KBM-7 (cell line): ENCODE measurements at regions not wholly inside any gene's neighbourhood (a gene's known extent, or its start where the extent isn't known, plus 50 kb on each side); places are given as distances from the start of the nearest gene placed in this dataset.

Experiments used
- DNase-seq: peaks from one replicate; pipeline ENCODE4 v3.0.0-alpha.2; 2015
- in situ Hi-C: fragments of 300-500 bp; cut with MboI; formaldehyde crosslinking; loops from 2 replicates; pipeline ENCODE4 v1.14.3; 2020; ENCODE audit warnings: low sequenced_read_pairs, low pct_unique_long_range_greater_than_20kb, mixed read lengths

DNA sequence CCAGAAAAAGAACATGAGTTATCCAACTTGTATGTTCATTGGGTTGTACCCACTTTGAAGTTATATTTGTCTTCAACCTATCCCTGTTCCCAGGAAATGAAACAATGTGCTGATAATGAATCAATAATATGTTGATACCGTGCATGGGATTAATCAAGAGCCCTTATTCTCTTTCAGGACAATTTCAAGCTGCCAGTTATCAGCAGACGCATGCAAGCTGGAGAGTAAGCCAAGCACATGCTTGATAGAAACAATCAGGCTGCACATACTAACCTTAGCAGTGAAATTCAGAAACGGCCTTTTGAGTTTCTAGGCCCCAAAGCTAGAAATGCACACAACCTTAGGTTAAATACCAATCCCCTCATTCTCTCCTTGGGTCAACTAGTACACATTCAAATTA is 480.4 kb upstream of the AGTR1 start:
- no peak for DNase-seq
- in situ Hi-C loops, result no loop called here

DNA sequence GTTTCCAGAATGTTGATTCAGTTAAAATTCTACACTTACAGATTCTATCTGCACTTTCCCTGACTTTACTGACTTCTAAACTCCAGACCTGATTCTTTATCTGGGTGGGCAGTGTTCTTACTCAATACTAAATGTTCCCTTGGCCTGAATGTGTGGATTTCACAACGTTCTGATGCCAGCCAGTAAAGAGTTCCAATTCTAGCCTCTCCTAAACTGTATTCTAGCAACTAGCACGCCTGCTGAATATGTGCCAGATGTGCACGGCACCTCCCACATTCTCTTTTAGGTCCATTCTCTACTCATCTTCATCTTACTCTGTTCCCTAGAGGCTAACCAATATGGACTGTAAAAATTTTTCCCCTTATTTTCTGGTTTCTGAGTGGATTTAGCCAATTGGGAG is 479.5 kb upstream of the AGTR1 start:
- in situ Hi-C loops, result no loop called here
- no peak for DNase-seq

GRCh38 chr3:148219999-148220398 is 477.7 kb upstream of the AGTR1 start:
- in situ Hi-C loops, result no loop called here
- no peak for DNase-seq

GRCh38 chr3:148221303-148221702 is 476.4 kb upstream of the AGTR1 start:
- in situ Hi-C loops, result no loop called here
- DNase-seq, result no peak

DNA sequence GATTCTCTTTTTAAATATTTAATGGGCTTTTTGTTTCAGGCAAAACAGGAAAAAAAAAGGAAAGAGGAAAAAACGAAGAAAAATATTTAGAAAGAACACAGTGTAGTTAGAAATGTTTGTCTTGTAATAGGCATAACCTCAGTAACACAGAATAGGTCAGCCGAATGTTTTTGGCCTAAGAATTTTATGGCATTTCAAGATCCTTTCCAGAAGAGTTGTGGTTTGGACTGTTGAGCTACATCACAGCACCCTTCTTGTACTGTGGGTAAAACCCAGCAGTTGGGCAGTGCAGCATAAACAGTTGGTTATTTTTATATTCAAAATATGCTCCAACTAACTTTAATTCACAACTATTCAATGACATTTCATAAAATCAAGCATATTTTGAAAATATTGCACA is 474.4 kb upstream of the AGTR1 start:
- DNase-seq, result no peak
- in situ Hi-C loops, result no loop called here

DNA sequence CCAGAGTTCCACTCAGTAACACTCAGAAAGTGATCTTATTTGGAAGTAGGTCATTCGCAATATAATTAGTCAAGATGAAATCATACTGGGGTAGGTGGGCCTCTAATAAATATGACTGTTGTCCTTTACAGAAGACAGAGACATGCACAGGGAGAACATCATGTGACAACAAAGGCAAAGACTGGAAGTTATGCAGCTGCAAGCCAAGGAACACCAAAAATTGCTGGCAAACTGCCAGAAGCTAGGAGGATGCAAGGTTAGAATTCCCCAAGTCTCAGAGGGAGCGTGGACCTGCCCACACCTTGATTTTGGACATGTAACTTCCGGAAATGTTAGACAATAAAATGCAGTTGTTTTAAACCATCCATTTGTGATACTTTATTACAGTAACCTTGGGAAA is 471.5 kb upstream of the AGTR1 start:
- no peak for DNase-seq
- in situ Hi-C loops, result no loop called here

DNA sequence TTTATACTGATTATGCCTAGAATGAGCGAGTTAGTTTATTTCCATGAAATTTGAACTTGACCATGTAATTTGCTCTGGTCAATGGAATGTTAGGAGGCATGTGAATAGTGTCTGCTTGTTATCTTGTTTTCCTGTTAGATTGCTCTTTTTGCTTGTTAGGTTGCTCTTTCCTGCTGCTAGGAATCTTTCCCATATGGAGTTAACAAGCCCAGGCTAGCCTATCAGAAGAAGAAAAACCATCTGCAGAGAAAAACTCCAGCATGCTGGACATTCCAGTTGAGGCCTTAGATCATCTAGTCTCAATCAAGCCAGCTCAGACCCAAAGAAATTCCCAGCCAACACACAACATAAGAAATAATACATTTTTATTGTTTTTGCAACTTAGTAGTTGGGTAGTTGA is 470.2 kb upstream of the AGTR1 start:
- no peak for DNase-seq
- in situ Hi-C loops, result no loop called here

DNA sequence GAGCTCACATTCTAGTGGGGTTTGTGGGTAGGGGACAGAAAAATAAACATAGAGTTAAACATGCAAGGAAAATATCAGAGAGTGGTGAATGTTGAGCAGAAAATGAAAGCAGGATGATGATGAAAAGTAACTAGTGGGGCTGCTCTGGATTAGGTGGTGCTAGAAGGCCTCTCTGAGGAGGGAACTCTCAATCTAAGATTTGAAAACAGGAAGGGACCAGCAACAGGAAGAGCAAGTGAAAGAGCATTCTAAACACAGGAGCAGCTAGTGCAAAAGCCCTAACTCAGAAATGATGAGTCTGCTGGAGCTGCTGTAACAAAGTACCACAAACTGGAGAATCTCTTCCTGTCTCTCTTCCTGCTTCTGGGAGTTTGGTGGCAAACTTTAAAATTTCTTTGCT is 468.6 kb upstream of the AGTR1 start:
- no peak for DNase-seq
- in situ Hi-C loops, result no loop called here

DNA sequence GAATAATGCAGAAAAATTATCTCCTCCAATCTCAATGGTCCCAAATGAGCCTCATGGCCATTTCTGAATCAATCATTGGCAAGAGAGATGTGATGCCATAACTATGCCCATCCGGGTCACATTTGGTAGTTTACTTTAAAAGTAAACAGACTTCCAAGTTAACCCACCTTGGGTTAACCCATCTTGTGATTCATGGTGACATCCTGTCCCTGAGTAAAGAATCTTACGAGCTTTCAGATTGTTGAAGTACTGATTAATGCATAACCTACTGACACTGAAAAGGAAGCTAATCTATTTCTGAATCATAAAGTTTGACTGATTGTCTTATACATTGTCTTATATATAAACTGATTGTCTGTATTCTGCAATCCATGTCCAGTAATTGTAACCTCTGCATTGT is 467.2 kb upstream of the AGTR1 start:
- DNase-seq, result no peak
- in situ Hi-C loops, result no loop called here

- in situ Hi-C loops, result no loop called here
- DNase-seq, result no peak
Observed at GRCh38 chr3:148232389-148232788, 465.3 kb upstream of the AGTR1 start.

GRCh38 chr3:148233403-148233802 is 464.3 kb upstream of the AGTR1 start:
- in situ Hi-C loops, result no loop called here
- DNase-seq, result no peak

DNA sequence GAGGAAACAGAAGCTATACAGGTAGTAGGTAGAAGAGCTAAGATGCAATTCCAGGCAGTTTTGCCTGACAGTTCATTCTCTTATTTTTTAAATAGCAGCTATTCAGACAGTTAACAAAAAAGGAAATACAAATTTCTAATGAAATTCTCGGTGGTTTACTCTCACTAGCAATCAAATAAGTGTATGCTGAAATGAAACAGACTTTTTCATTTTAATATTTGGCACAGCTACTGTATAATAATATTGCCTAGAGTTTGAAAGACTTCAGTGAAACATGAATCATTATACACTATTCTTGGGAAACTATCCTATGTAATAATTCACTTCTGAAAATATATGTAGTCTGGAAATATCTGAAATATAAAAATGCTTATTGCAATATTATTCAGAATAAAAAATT is 463.2 kb upstream of the AGTR1 start:
- in situ Hi-C loops, result no loop called here

DNA sequence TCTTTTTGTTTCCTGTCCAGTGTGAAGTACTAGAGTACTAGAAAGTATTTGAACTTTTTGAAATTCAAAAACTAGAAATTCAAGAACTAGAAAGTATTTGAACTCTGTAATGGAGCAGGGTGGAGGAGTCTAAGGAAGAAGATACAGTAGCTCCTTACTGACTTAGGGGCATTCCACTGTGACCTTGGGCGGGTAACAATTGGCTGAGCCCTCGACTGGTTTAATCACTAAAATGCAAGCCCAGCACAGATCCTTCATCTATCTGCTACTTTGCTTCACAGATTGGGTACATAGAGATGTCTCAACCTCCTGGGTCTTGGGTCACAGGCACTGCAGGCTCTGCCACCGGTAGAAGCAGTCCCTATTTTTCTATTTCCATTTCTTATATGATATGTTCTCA is 462.1 kb upstream of the AGTR1 start:
- DNase-seq, result no peak
- in situ Hi-C loops, result no loop called here

More for the DNA sequence above, 463.2 kb upstream of the AGTR1 start:
- DNase-seq, result no peak

DNA sequence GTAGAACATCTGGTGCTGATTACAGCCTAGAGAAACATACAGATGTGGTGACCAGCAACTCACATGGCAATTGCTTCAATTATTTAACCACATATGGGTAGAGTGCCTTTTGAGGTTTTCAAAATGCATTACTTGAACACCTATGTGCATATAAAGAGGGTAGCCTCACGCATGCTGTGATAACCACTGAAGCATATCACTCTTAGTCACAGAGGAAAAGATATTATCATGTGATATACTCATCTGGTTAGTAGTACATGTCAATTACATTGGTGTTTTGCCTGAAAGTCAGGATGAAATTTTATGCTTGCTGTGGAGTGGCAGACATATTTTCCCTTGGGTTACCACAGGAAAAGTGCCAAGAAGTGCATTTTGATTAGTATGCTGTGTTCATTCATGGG is 459.3 kb upstream of the AGTR1 start:
- in situ Hi-C loops, result no loop called here
- no peak for DNase-seq

- DNase-seq, result no peak
- in situ Hi-C loops, result no loop called here
Observed at GRCh38 chr3:148240351-148240750, 457.4 kb upstream of the AGTR1 start.

GRCh38 chr3:148243609-148244008 is 454.1 kb upstream of the AGTR1 start:
- in situ Hi-C loops, result no loop called here
- DNase-seq, result no peak

- in situ Hi-C loops, result no loop called here
- no peak for DNase-seq
Observed at GRCh38 chr3:148246291-148246923, 451.3 kb upstream of the AGTR1 start.

DNA sequence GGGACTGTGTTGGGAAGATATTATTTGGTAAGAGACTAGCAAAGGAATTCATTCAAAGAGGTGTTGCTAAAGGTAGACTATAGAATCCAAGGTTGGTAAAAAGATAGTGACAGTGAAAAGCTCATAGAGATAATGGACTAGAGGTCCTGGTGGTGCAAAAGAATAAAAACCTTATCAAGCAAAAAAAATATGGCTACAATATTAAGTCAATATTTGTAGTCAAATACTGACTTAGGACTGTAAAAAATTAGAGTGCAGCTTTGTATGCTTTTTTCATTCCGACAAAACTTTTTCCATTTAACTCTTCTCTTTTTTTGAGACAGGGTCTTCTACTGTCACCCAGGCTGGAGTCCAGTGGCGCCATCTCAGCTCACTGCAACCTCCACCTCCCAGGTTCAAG is 444.0 kb upstream of the AGTR1 start:
- in situ Hi-C loops, result no loop called here

DNA sequence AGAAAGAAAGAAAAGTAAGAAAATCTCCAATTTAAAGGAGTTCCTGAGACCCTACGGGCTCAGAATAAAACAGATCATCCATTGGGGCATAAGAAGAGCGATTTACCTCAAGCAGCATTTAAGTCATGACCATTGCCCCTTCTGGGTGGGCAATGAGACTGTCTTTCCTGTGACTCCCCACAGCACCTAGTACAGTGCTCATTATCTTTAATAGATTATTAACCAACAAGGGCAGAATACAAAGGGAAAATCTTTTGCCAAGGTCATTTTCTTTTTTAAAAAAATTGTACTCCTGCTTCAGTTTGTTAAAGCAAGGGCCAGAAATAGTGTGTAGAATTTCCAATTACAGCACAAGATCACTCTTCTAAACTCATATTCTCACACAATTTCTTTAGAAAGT is 443.3 kb upstream of the AGTR1 start:
- in situ Hi-C loops, result no loop called here

More for the DNA sequence above, 444.0 kb upstream of the AGTR1 start:
- no peak for DNase-seq

DNA sequence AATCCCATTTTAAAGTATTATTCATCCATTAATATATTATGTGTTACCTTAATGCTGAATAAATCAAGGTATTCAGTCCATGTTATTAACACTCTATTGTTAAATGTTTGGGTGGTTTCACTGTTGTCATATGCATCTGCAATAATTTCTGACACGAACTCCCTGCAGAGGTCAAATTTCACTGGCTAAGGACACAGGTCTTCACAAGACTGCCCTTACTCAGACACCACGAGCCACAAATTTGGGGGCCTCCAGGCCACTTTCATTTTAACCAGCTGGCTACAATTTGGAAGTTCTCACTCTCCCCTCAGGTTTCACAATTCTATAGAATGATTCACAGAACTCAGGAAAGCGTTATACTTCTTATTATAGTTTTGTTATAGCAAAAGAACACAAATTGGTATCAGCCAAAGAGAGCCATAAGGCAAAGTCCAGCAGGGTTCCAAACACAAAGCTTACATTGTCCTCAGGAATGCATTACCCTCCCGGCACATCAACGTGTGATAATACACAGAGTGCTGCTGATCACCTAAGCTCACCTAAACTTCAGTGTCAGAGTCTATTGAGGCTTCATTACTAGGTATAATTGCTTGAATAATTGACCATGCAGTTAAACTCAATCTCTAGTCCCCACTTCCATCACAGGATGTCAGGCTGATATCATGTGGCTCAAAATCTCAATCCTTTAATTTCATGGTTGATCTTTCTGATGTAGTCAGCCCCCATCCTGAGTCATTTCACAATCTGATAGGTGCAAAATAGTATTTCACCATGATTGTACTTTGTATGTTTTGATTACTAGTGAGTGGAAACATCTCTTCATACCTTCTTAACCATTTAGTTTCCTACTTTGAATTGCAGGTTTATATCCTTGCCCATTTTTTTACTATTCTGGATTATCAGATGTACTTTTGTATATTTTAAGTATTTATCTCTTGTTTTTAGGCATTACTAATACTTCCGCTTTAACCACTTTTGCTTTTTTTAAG is 441.4 kb upstream of the AGTR1 start:
- no peak for DNase-seq
- in situ Hi-C loops, result no loop called here

More for the DNA sequence above, 443.3 kb upstream of the AGTR1 start:
- DNase-seq, result no peak

DNA sequence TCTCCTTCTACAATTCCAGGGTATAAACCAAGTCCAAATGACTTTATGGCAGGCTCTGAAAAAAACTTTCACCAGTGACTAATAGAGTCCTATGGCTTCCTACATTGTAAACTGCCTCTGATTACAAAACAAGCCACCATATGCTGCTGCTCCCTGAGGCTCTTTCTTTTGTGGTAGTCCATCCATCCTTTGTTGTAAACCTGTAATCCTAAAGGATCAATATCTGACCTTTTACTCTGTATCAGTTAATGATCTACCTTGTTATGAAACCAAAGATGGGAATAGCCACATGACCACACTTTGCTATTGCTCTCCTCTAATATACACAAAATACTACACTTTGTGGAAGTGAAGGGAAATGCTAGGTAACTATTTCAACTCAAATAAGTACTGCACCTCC is 434.7 kb upstream of the AGTR1 start:
- DNase-seq, result no peak
- in situ Hi-C loops, result no loop called here
